Thyroid gland (tissue), 4 donors: ENCODE measurements at regions not wholly inside any gene's neighbourhood (a gene's known extent, or its start where the extent isn't known, plus 50 kb on each side); places are given as distances from the start of the nearest gene placed in this dataset.

Experiments
- DNase-seq, 2 donors: peaks; one replicate each; pipeline ENCODE4 v3.0.0-alpha.2; 2019
- H3K27ac ChIP-seq, 3 donors: fragments of 200-600 bp; sonication (generic); 1 replicate in 2 of 3; 2 replicates in 1 of 3; pipeline ENCODE4 v1.5.1; 2016 to 2019; ENCODE audit warnings: mild to moderate bottlenecking in 1 of 3, moderate library complexity in 1 of 3
- H3K27me3 ChIP-seq: fragments of 200-600 bp; sonication (generic); one replicate; pipeline ENCODE4 v1.5.1; 2019
- H3K36me3 ChIP-seq, 2 donors: fragments of 200-600 bp; sonication (generic); one replicate each; pipeline ENCODE4 v1.5.1; 2016 to 2019
- H3K4me1 ChIP-seq, 2 donors: fragments of 200-600 bp; sonication (generic); one replicate each; pipeline ENCODE4 v1.5.1; 2017 to 2019
- H3K4me3 ChIP-seq, 3 donors: fragments of 200-600 bp; sonication (generic); replicated peaks in 1 of 3; 1 replicate in 2 of 3; 2 replicates in 1 of 3; pipeline ENCODE4 v1.5.1; 2016; ENCODE audit warnings: mild to moderate bottlenecking in 1 of 3
- H3K9me3 ChIP-seq: fragments of 200-600 bp; sonication (generic); one replicate; pipeline ENCODE4 v1.5.1; 2017
- CTCF ChIP-seq, 6 experiments: fragments of 200-600 bp in 3 of 6; fragments of 450-650 bp in 3 of 6; sonication (generic) in 3 of 6; IDR thresholded peaks; one replicate each; pipeline ENCODE4 v1.5.1; 2016 to 2019; ENCODE audit warnings: antibody characterized with exemption in 6 of 6, mild to moderate bottlenecking in 2 of 6, inconsistent platforms in 1 of 6, moderate library complexity in 1 of 6
- POLR2A ChIP-seq, 2 donors: fragments of 450-650 bp; IDR thresholded peaks; one replicate each; pipeline ENCODE4 v1.6.1; 2017; ENCODE audit warnings: antibody characterized with exemption in 2 of 2, mild to moderate bottlenecking in 2 of 2, moderate library complexity in 1 of 2
- WGBS, 2 donors: methylation state at CpG; one replicate each; pipeline ENCODE4 v1.1.5; 2017; 5-methylcytosine and 5-hydroxymethylcytosine counted together
- intact Hi-C: fragments of 100-400 bp; cut with DNase I; formaldehyde crosslinking; loops from one replicate; pipeline ENCODE4 v1.15.1; 2023

GRCh38 chr4:147360301-147360700, 120.6 kb upstream of the EDNRA start:
- Histone ChIP-seq H3K9me3 (no peaks in the 10 kb centered on the region), H3K4me1 (peaks cover 3 to 12% of the 10 kb centered on the region in 2 donors), H3K27me3 (no peaks in the 10 kb centered on the region), H3K4me3 (no peak overlapping the region), H3K36me3 (no peaks in the 10 kb centered on the region), H3K27ac (peak overlapping the region in 1 of 3 donors; percentile 9)
- no peak for DNase-seq
- intact Hi-C loops = no loop called here
- 57 to 67% methylated on average over 3 of the region's 3 CpGs for WGBS, 2 donors
- no peak for TF ChIP-seq POLR2A (IDR thresholded peaks at IDR 0.05)
- no peak for TF ChIP-seq CTCF (IDR thresholded peaks at IDR 0.05)

- DNase-seq = no peak
- intact Hi-C loops = no loop called here
Observed at GRCh38 chr4:147361726-147362125, 119.2 kb upstream of the EDNRA start.

GRCh38 chr4:147362938-147363337, 118.0 kb upstream of the EDNRA start:
- WGBS, 2 donors = 64 to 81% methylated on average over 4 of the region's 4 CpGs
- Histone ChIP-seq H3K36me3 (no peaks in the 10 kb centered on the region), H3K4me3 (no peak overlapping the region), H3K4me1 (peaks cover 3 to 12% of the 10 kb centered on the region in 2 donors), H3K27ac (peak overlapping the region in 2 of 3 donors; percentile 19 to 49), H3K9me3 (no peaks in the 10 kb centered on the region), H3K27me3 (no peaks in the 10 kb centered on the region)
- DNase-seq = peak; percentile 29 to 46
- intact Hi-C loops = no loop called here
- no peak for TF ChIP-seq CTCF (IDR thresholded peaks at IDR 0.05)
- no peak for TF ChIP-seq POLR2A (IDR thresholded peaks at IDR 0.05)

More at GRCh38 chr4:147361726-147362125, 119.2 kb upstream of the EDNRA start:
- no peaks in the 10 kb centered on the region for H3K9me3 ChIP-seq
- H3K4me3 ChIP-seq = no peak overlapping the region
- TF ChIP-seq POLR2A (IDR thresholded peaks at IDR 0.05) (no peak), CTCF (IDR thresholded peaks at IDR 0.05) (no peak)
- H3K27me3 ChIP-seq = no peaks in the 10 kb centered on the region
- H3K4me1 ChIP-seq = peaks cover 3 to 12% of the 10 kb centered on the region in 2 donors
- H3K36me3 ChIP-seq = no peaks in the 10 kb centered on the region
- peak overlapping the region in 2 of 3 donors; percentile 37 to 45 for H3K27ac ChIP-seq
- WGBS, 2 donors = 50 to 65% methylated on average over 1 of the region's 1 CpG

- H3K27ac ChIP-seq = peak overlapping the region in 1 of 3 donors; percentile 19
- peaks cover 3 to 12% of the 10 kb centered on the region in 2 donors for H3K4me1 ChIP-seq
- no peak overlapping the region for H3K4me3 ChIP-seq
- 84 to 89% methylated on average over 2 of the region's 2 CpGs for WGBS, 2 donors
- H3K9me3 ChIP-seq = no peaks in the 10 kb centered on the region
- no peaks in the 10 kb centered on the region for H3K27me3 ChIP-seq
- no peak for TF ChIP-seq CTCF (IDR thresholded peaks at IDR 0.05)
- TF ChIP-seq POLR2A (IDR thresholded peaks at IDR 0.05) = no peak
- no peak for DNase-seq
- no peaks in the 10 kb centered on the region for H3K36me3 ChIP-seq
- intact Hi-C loops = no loop called here
Observed at GRCh38 chr4:147363514-147363913, 117.4 kb upstream of the EDNRA start.

GRCh38 chr4:147365396-147365795, 115.5 kb upstream of the EDNRA start:
- Histone ChIP-seq H3K4me1 (peaks cover 3 to 18% of the 10 kb centered on the region in 2 donors), H3K36me3 (no peaks in the 10 kb centered on the region), H3K4me3 (no peak overlapping the region), H3K9me3 (no peaks in the 10 kb centered on the region), H3K27ac (no peak overlapping the region), H3K27me3 (no peaks in the 10 kb centered on the region)
- TF ChIP-seq CTCF (IDR thresholded peaks at IDR 0.05) (no peak), POLR2A (IDR thresholded peaks at IDR 0.05) (no peak)
- WGBS, 2 donors = 91 to 94% methylated on average over 3 of the region's 3 CpGs
- intact Hi-C loops = no loop called here
- DNase-seq = no peak
